NCI-H187 treated with DMSO at 0.1 percent for 48 hours (cell line): ENCODE measurements at regions not wholly inside any gene's neighbourhood (a gene's known extent, or its start where the extent isn't known, plus 50 kb on each side); places are given as distances from the start of the nearest gene placed in this dataset.
A peak's percentile ranks its signal among the peaks of the same experiment; 100 is the strongest.

Experiments used
- DNase-seq: peaks from one replicate; lab custom pipeline; 2025; lab: John Stamatoyannopoulos, UW

DNA sequence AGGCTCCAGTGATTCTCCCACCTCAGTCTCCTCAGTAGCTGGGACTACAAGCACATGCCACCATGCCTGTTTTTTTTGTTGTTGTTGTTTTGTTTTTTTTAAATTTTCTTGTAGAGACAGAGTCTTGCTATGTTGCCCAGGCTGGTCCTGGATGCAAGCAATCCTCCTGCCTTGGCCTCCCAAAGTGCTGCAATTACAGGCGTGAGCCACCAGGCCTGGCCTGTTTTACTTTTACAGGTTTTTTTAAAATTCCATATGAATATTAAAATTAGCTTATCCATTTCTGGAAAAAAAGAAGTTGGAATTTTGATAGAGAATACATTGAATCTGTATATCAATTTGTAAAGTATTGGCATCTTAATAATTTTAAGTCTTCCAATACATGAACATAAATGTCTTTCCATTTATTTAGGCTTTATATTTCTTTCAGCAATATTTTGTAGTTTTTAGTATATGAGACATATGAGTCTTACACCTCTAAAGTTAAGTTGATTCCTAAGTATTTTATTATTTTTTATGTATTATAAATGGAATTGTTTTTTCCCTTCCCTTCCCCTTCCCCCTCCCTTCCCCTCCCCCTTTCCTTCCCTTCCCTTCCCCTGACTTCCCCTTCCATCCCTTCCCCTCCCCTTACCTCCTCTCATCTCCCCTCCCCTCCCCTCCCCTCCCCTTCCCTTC is 323.5 kb upstream of the SALL1 start:
- DNase-seq = no peak

DNA sequence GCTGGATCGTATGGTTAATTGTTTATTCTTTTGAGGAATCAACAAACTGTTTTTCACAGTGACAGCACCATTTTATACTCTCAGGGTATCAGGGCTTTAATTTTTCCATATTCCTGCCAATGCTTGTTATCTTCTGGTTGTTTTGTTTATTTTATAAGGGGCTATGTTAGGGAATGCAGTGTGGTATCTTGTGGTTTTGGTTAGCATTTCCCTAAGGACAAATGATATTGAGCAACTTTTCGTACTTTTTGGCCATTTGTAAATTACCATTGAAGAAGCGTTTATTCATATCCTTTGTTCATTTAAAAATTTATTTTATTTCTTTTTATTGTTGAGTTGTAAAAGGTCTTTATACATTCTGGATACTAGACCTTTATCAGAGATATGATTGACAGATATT is 322.0 kb upstream of the SALL1 start:
- DNase-seq = no peak

GRCh38 chr16:51470492-51470891 is 319.4 kb upstream of the SALL1 start:
- DNase-seq = no peak

- DNase-seq = no peak
Observed at GRCh38 chr16:51464996-51465395, 313.9 kb upstream of the SALL1 start.

GRCh38 chr16:51461255-51461654 is 310.2 kb upstream of the SALL1 start:
- no peak for DNase-seq

- no peak for DNase-seq
Observed at GRCh38 chr16:51458356-51459140, 307.5 kb upstream of the SALL1 start.

DNA sequence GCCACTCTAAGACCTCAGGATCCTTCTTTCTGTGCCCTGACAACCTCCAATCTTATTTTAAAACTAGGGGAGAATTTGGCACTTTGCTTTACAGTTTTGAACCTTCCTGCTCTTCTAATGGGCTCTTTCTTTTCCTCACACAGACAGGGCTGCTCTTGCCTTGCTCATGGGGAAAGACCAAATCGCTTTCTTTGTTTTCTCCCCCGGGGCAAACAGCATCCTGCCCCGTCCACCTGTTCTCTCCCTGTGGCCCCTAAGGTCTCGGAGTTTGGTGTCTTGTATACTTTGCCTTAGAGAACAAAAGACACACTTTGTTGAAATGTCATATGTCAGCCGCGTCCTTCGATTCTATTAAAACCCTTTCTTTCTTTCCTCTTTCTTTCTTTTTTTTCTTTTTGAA is 306.7 kb upstream of the SALL1 start:
- no peak for DNase-seq

GRCh38 chr16:51455398-51455797 is 304.3 kb upstream of the SALL1 start:
- no peak for DNase-seq

DNA sequence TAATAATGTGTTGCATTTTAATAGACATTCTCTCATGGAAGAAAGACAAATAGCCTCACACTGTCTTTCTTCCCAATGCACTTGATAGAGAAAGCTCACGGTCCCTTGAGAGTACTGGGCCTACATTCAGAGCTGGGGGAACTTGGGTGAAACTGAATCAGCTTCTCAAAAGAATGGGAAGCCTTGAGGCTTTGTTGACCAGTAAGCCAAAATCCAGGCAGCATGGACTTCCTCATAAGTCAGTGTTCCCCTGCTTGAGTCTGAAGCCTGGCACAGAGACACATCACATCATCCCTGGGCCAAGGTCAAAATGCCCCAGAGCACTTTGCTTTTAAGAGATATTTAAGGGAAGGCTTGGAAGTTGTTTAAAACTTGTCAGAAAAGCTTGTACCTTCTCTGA is 302.2 kb upstream of the SALL1 start:
- DNase-seq = no peak

DNA sequence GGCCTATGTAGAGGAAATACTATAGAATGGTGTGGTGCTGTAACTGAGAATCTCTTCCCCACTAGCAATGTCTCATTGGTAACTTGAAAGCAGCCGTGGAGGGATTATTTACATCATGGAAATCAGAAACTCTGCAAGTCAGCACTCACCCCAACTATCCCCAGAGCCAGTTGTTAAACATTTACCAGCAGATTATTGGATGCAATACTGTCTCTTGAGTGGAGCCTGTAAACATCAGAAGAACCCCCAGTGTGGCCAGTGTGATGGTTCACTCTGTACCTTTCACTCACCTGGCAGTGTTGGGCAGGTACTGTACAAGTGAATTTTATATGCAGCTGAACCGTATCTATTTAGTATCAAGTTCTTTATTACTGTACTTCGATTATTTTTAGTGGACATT is 299.8 kb upstream of the SALL1 start:
- no peak for DNase-seq

GRCh38 chr16:51450376-51450775 is 299.3 kb upstream of the SALL1 start:
- DNase-seq = no peak

DNA sequence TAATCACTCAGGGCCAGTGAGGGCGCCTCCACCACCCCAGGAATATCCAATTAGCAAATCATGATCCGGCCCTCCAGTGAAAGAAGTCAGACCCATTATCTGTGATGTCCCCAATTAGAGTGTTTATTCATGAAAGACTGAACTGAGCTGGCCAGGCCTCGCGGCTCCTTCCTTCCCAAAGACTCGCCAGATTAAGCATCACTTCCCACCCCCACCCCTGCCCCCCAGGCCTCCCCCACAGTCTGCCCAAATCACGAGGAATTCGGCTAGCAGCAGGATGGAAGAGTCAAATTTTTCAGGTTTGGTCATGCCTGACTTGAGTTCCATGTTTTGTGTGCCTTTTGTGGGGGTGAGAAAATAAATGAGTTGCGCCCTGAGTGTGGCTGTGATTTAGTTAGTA is 298.4 kb upstream of the SALL1 start:
- no peak for DNase-seq

- DNase-seq = no peak
Observed at GRCh38 chr16:51445250-51445649, 294.2 kb upstream of the SALL1 start.

- DNase-seq = no peak
Observed at GRCh38 chr16:51443934-51444333, 292.9 kb upstream of the SALL1 start.

GRCh38 chr16:51442141-51442870 is 291.2 kb upstream of the SALL1 start:
- DNase-seq = no peak

- peak; percentile 25 for DNase-seq
Observed at GRCh38 chr16:51440131-51440889, 289.2 kb upstream of the SALL1 start.

DNA sequence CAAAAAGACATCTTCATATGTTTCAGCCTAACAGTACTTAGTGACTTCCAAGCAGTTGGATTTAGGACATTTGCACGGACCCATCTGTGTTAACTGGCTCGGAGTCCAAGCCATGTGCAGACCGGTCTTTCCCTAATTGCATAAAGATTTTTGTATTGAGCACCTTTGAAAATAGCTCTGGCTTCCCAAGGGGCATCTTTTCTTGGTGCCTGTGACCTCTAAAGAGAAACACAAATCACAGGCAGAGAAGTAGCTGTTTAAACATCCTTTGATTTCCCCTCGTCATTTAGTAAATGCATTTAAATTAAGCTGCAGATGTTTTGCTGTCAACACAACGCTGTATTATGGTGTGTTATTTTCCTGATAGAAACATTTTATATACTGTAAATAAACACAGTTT is 288.2 kb upstream of the SALL1 start:
- no peak for DNase-seq

DNA sequence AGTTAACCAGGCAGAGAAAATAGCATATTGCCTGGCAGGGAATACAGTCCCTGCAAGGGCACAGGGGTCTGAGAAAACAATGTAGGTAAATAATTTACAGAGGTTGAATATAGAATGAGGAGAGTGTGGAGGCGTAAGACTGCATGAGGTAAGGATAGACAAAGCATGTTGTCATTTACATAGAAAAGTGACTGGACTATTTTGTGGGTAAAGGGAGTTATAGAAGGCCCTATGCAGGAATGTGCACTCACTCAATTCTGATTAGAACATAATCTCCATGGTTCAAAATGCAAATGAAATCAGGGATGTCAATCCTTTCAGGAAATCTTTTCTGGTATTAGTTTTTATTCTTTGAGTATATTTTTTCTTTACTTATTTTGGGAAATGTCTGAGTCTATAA is 285.7 kb upstream of the SALL1 start:
- DNase-seq = no peak

GRCh38 chr16:51434567-51435198 is 283.6 kb upstream of the SALL1 start:
- DNase-seq = no peak

DNA sequence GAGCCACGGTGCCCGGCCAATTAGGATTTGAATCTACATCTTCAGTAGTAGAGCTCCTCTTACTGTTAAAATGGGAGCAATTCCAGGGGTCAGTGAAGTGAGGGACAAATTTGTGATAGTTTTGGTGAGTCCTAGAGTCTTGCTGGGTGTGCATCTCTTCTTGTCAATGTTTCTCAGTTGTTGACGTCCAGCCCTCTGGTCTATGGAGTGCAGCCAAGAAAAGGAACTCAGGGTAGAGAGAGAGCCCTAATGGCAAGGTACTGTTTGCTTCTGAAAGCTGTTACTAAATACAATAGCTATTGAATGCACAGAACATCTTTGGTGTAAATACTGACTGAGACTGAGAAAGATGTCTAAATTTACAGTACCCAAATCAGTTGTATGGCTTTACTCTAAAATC is 282.5 kb upstream of the SALL1 start:
- DNase-seq = no peak

GRCh38 chr16:51431517-51432241 is 280.6 kb upstream of the SALL1 start:
- no peak for DNase-seq
